ENCODE measurements at regions not wholly inside any gene's neighbourhood (a gene's known extent, or its start where the extent isn't known, plus 50 kb on each side); places are given as distances from the start of the nearest gene placed in this dataset.

DNA sequence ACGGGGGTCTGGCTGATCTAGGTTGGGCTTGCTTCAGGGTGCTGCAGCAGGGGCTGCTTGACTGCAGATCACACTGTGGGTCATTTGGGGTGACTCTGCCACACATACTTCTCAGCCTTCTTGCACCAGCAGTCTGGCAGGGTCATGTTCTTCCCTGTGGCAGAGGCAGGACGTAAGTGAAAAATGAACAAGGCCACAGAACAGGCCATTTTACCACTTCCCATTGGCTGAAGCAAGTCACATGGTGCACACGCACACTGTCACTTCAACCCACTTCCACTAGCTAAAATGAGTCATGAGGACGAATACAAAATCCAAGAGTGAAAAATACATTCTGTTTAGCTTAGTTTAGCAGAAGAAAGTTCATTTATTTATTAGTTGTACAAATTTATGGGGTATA, 168.6 kb upstream of the GGTLC1 start:
- DNase-seq = no peak
- no peaks in the 10 kb centered on the region for H3K27me3 Mint-ChIP-seq (ENCODE audit: unreplicated experiment)
- no peaks in the 10 kb centered on the region for H3K36me3 Mint-ChIP-seq (ENCODE audit: insufficient read depth, unreplicated experiment)
- CTCF ChIA-PET = no interaction called here
- no peaks in the 10 kb centered on the region for H3K4me1 Mint-ChIP-seq (ENCODE audit: low read depth, unreplicated experiment)
- H3K9me3 Mint-ChIP-seq (ENCODE audit: low read depth, unreplicated experiment) = no peaks in the 10 kb centered on the region
- TF ChIP-seq, protein P1, sequence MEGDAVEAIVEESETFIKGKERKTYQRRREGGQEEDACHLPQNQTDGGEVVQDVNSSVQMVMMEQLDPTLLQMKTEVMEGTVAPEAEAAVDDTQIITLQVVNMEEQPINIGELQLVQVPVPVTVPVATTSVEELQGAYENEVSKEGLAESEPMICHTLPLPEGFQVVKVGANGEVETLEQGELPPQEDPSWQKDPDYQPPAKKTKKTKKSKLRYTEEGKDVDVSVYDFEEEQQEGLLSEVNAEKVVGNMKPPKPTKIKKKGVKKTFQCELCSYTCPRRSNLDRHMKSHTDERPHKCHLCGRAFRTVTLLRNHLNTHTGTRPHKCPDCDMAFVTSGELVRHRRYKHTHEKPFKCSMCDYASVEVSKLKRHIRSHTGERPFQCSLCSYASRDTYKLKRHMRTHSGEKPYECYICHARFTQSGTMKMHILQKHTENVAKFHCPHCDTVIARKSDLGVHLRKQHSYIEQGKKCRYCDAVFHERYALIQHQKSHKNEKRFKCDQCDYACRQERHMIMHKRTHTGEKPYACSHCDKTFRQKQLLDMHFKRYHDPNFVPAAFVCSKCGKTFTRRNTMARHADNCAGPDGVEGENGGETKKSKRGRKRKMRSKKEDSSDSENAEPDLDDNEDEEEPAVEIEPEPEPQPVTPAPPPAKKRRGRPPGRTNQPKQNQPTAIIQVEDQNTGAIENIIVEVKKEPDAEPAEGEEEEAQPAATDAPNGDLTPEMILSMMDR (IDR thresholded peaks at IDR 0.05; ENCODE audit: unreplicated experiment) = no peak
- intact Hi-C loops (cut with micrococcal nuclease; ENCODE audit: unreplicated experiment) = no loop called here
- BruUV-seq (replicated peaks) = no TSS peak
- no peak overlapping the region for H3K27ac Mint-ChIP-seq (ENCODE audit: unreplicated experiment)
- H3K4me3 Mint-ChIP-seq (ENCODE audit: low read depth, unreplicated experiment) = no peak overlapping the region

DNA sequence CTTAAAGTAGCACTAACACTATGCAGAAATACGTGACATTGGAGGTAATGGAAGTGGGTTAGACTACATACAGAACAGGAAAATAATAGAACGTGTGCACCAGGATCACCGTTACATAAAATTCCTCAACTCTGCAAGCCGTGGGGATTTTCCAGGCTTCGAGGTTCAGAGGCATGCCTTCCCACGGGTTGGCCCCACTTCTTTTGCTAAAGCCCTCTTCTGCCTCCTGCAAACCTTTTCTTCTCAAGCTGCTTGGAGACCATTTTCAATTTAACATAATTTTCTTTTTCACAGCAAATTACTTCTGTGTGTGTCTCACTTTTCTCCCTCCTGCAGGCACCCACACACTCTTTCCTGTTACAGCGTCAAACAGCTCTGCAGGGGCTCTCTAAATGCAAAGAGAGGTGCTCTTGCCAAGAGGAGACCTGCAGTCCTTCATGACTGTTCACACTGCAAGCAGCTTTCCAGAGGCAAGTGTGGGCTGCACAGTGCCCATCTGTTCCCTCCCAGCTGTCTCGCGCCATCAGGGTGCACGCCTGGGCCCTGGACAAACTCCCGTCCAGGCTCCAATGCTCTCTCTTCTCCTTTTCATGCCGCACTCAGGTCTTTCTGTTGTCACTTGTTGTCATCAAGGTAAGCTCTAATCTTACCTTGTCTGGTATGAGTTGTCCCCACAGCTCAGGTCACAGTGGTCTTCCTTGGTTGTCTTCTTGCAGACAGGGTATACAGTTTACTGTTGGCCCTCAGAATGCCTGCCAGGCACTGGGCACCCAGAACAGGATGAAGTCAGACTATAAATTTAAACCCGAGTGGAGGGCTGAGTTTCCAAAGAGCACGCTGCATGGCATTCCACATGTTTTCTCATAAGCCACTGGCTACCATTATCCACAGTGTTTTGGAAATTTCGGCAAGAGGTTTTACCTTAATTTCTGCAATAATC, 164.8 kb upstream of the GGTLC1 start:
- H3K9me3 Mint-ChIP-seq (ENCODE audit: low read depth, unreplicated experiment) = no peaks in the 10 kb centered on the region
- no peak overlapping the region for H3K4me3 Mint-ChIP-seq (ENCODE audit: low read depth, unreplicated experiment)
- no TSS peak for BruUV-seq (replicated peaks)
- no peaks in the 10 kb centered on the region for H3K27me3 Mint-ChIP-seq (ENCODE audit: unreplicated experiment)
- CTCF ChIA-PET = no interaction called here
- H3K4me1 Mint-ChIP-seq (ENCODE audit: low read depth, unreplicated experiment) = no peaks in the 10 kb centered on the region
- no peaks in the 10 kb centered on the region for H3K36me3 Mint-ChIP-seq (ENCODE audit: insufficient read depth, unreplicated experiment)
- intact Hi-C loops (cut with micrococcal nuclease; ENCODE audit: unreplicated experiment) = no loop called here
- TF ChIP-seq, protein P1 (IDR thresholded peaks at IDR 0.05; ENCODE audit: unreplicated experiment) = no peak
- no peak for DNase-seq
- no peak overlapping the region for H3K27ac Mint-ChIP-seq (ENCODE audit: unreplicated experiment)

DNA sequence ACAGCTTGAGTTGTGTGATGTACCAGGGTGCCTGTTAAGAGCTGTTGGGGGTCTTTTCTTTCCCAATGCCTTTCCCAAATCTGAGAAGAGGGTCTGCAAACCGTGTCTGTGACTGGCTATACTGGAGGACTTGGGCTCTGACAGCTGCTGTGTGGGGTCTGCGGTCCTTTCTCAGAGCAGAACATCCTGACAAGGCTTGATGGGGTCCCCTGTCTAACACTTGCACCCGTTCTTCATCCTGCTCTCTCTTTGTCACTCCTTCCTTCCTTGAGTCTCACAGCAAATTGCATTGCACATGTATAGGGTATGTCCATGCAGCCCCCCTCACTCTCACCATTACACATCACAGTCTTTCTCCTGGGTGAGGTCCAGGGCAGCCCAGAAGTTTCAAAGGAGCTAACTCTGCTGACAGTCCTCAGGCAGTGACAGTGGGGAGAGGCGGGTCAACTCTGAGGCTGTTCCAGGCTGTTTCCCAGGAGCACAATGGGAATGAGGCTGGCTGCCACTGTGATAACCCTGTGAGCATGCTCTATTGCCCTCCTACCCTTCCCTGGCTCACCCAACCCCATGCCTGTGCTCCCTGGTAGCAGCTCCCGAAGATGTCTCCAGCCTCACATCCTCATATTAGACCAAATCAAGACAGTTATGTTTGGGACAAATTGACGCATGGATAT, 163.2 kb upstream of the GGTLC1 start:
- Mint-ChIP-seq H3K27me3 (ENCODE audit: unreplicated experiment) (no peaks in the 10 kb centered on the region), H3K9me3 (ENCODE audit: low read depth, unreplicated experiment) (no peaks in the 10 kb centered on the region), H3K36me3 (ENCODE audit: insufficient read depth, unreplicated experiment) (no peaks in the 10 kb centered on the region), H3K4me3 (ENCODE audit: low read depth, unreplicated experiment) (no peak overlapping the region), H3K27ac (ENCODE audit: unreplicated experiment) (no peak overlapping the region), H3K4me1 (ENCODE audit: low read depth, unreplicated experiment) (no peaks in the 10 kb centered on the region)
- CTCF ChIA-PET = no interaction called here
- no peak for DNase-seq
- TF ChIP-seq, protein P1 (IDR thresholded peaks at IDR 0.05; ENCODE audit: unreplicated experiment) = no peak
- BruUV-seq (replicated peaks) = no TSS peak
- intact Hi-C loops (cut with micrococcal nuclease; ENCODE audit: unreplicated experiment) = no loop called here

DNA sequence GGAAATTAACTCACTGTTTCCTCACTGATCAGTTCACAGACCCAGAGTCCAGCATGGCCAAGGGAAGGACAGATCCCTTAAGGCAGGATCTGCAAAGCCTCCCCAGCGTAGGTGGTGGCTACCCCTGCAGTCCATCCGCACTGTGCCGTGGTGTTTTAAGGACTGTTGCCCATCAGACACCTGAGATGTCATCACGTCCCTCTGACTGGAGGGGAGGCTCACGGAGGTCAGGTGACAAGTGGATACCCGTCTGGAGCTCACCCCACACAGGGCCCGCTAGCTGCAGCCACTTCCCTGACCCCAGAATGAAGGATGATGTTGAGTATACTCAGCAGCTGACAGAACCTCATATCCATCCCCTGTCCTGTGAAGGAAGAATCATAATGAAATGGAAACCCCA, 161.8 kb upstream of the GGTLC1 start:
- H3K9me3 Mint-ChIP-seq (ENCODE audit: low read depth, unreplicated experiment) = no peaks in the 10 kb centered on the region
- BruUV-seq (replicated peaks) = no TSS peak
- no peak overlapping the region for H3K27ac Mint-ChIP-seq (ENCODE audit: unreplicated experiment)
- no peaks in the 10 kb centered on the region for H3K27me3 Mint-ChIP-seq (ENCODE audit: unreplicated experiment)
- no peaks in the 10 kb centered on the region for H3K4me1 Mint-ChIP-seq (ENCODE audit: low read depth, unreplicated experiment)
- intact Hi-C loops (cut with micrococcal nuclease; ENCODE audit: unreplicated experiment) = no loop called here
- DNase-seq = no peak
- TF ChIP-seq, protein P1 (IDR thresholded peaks at IDR 0.05; ENCODE audit: unreplicated experiment) = no peak
- H3K4me3 Mint-ChIP-seq (ENCODE audit: low read depth, unreplicated experiment) = no peak overlapping the region
- no peaks in the 10 kb centered on the region for H3K36me3 Mint-ChIP-seq (ENCODE audit: insufficient read depth, unreplicated experiment)
- CTCF ChIA-PET = no interaction called here
